ENCODE measurements at regions not wholly inside any gene's neighbourhood (a gene's known extent, or its start where the extent isn't known, plus 50 kb on each side); places are given as distances from the start of the nearest gene placed in this dataset.

- DNase-seq: no peak
These were observed 691.8 kb downstream of the TSN start for GRCh38 chr2:122447237-122447636.

- DNase-seq: peak; percentile 3
These were observed 695.6 kb downstream of the TSN start for GRCh38 chr2:122451040-122451439.

DNA sequence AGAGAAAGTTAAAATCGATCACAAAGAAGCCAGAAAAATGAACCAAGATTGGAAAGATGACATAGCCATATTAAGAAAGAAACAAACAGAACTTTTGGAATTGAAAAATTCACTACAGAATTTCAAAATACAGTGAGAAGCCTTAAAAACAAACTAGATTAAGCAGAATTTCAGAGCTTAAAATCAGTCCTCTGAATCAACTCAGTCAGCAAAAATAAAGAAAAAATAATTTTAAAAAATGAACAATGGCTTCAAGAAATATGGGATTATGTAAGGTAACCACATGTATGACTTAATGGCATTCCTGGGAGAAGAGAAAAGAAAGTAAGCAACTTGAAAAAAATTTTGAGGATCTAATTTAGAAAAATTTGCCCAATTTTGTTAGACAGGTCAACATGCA is 696.2 kb downstream of the TSN start:
- DNase-seq: no peak

DNA sequence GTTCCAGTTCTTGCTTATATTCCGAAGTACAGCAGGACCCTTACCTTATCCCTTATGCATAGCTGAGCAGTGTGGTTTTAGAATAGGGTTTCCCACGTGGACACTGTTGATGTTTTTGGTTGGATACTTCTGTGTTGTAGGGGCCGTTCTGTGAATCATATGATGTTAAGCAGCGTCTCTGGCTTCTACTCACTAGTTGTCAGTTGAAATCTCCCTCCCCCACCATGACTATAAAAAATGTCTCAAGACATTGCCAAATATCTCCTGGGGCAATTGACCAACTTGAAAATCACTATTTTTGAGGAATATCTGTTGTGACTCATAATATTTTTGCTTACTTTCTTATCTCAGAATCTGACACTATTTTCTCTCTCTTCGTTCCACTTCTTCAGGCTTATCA is 713.7 kb downstream of the TSN start:
- DNase-seq: no peak

GRCh38 chr2:122471753-122472152 is 716.3 kb downstream of the TSN start:
- DNase-seq: no peak

- DNase-seq: no peak
These were observed 722.7 kb downstream of the TSN start for GRCh38 chr2:122478117-122478516.

DNA sequence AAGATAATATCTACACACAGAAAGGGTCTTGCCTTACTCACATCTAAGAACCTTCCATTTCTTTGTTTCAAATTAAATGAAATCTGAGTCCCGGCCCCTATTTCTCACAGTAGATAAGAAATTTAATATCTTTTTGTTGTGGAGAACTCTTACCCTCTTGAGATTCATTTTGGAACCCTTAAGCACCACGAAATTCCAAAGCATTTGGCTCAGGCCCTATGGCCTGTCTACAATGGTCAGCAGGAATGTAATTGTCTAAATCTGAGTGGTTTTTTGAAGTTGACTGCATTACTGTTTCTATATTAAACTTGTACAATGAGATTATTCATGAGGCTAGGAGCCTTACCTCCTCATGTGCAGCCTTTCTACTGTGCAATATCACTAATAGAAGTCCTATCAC is 723.3 kb downstream of the TSN start:
- DNase-seq: no peak

DNA sequence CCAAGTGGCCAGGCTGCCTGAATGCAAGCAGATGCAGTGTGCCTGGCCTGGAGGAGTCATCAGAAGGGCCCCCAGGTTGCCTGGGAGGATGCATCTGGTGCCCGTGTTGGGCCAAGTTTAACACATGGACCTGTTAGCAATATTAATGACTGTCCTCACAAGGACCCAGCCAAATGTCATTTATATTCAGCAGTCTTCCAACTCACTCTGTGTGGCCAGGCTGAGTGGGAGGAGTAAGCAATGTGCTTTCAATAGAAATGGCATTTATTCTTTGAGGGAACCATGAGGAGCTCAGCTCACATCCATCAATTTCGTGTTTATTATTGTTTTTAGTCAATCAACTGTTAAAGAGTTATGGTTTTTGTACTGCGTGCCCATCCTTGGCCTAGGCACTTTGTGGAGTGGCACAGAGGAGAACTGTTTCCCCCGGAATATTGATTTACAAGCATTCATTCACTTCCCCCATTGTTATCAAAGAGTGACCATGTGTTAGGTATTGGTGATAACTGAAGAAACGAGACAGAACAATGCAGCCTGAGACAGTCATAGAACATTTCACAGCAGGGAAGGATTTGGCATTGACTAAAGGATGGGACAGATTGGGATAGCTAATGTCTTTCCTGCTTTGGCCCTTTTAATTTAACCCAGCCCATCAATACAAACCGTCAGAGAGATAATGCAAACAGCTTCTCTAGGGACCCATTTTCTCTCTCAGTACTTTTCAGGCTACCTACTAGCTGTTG is 725.2 kb downstream of the TSN start:
- no peak for DNase-seq

- no peak for DNase-seq
These were observed 725.8 kb downstream of the TSN start for GRCh38 chr2:122481244-122481622.

DNA sequence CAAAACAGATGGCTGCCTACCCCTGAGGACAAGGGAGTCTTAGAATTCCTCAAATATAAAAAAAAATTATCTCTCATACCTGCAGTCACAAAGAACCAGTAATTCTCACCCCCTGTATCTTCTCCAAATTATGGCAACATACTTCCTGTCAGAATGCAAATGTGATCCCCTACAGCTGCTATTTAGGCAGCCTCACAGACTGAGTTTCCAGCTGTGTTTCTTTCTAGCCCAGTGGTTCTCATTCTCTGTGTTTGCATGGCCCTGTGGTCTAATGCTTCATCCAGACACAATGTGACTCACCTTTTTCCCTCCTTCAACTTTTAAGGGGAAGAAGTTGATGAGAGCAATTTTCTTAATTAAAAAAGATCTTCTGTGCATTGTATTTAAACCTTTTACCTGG is 726.3 kb downstream of the TSN start:
- no peak for DNase-seq

GRCh38 chr2:122486086-122486485 is 730.6 kb downstream of the TSN start:
- no peak for DNase-seq

- DNase-seq: no peak
These were observed 731.4 kb downstream of the TSN start for GRCh38 chr2:122486705-122487415.

DNA sequence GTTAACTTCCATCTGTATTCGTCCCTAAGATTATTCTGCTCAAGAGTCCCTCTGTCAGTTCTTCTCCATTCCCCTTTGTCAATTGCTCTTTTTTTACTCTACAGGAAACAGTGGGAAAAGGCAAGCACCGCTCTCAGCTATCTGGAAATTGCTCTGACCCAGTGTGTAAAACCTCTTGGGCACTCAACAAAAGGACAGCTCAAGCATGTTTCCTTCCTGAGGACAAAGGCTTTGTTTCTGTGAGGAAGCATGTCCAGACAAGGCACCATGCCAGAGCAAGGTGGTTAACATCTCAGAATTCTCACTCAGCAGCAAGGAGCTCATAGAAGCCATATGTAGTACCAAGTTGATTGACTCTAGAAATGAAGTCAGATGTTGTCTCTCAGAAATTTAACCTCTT is 735.6 kb downstream of the TSN start:
- no peak for DNase-seq

GRCh38 chr2:122500316-122501105 is 745.1 kb downstream of the TSN start:
- DNase-seq: no peak

- DNase-seq: no peak
These were observed 751.2 kb downstream of the TSN start for GRCh38 chr2:122506620-122507019.

DNA sequence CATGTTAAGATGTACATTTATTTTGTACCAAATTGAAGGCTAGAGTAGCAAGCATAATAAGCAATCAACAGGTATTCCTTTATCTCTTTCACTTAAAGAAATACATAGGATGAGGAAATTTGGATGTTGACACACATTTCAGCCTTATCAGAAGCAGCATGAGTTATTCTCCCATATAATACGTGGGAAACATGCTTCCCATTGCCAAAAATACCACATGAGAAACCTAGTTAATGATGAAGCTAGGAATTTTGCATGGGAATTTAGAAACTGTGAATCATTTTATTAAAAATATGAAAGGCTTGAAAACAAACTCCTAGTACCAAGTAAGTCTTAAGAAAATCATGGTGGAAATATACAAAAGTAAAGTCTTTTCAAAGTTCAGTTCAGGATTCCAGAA is 751.8 kb downstream of the TSN start:
- no peak for DNase-seq

- no peak for DNase-seq
These were observed 756.6 kb downstream of the TSN start for GRCh38 chr2:122512091-122512490.

DNA sequence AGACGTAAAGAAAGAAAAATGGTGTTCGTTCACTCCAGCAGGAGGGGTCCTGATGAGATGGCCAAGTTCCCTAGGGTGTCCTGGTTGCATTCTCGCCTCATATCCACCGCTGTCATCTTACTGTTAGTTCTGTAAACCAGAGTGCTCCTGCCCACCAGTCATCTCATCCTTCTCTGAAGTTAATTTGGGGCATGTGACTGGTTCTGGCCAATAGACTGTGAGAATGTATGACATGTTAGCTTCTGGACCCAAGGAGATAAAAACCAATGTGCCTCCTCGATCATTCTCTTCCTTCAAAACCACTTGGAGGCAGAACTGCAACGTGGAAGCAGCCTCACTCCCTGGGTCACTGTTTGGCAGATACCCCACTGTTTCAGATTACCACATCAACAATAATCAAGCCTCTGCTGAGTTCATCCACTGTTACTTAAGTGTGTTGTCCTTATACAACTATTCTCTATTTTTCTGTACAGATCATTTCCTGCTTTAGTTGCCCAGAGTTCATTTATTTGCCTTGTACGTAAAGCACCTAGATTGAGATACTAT is 759.1 kb downstream of the TSN start:
- no peak for DNase-seq

DNA sequence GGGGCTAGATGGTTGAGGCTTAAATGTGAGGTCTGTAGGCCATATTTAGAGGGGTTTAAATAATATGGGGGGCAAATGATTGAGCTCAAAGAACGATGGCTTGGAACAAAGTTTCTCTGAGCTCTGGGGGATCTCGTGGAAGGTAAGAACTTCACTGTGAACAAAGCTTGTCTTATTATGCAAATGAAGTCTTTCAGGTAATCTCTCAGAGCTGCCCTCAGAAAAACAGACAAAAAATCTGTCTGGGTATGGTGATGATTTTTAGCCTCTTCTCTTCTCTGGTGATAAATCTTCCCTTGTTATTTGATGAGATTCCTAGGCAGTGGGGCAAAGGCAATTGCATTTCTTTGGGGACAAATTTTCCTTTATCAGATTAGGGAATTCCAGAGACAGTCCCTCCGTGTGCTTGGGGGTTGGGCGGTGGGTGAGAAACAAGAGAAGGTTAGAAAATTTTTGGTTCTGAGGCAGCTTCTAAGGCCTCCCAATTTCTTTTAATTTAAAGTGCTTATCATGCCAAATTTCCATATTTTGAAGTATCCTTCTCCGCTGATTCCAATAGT is 760.4 kb downstream of the TSN start:
- no peak for DNase-seq

- no peak for DNase-seq
These were observed 761.3 kb downstream of the TSN start for GRCh38 chr2:122516775-122517174.

DNA sequence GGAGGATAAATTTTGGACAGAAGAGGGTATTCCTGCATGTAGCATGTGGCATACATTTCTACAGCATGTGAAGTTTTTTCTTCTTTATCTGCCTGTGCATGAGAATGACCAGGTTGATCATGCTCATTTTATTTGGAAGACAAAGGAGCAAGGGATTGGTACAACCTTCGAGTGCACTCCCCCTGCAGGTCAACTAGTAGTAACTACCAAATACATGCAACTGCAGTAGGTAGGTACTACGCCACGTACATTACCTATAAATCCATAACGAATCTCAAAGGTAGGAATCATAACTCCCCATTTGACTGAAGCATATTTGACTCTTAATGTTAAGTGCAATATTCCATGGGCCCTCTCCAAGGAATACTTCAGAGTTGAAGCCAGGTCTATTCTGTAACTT is 763.9 kb downstream of the TSN start:
- no peak for DNase-seq

GRCh38 chr2:122519821-122520611 is 764.6 kb downstream of the TSN start:
- DNase-seq: no peak
